KOPT-K1 (cell line): ENCODE measurements at regions not wholly inside any gene's neighbourhood (a gene's known extent, or its start where the extent isn't known, plus 50 kb on each side); places are given as distances from the start of the nearest gene placed in this dataset.

ENCODE experiments used
- H3K27ac ChIP-seq: fragments of 200-600 bp; sonication (generic); 2 replicates; pipeline ENCODE4 v1.5.1; 2016; ENCODE audit warnings: antibody characterized with exemption, mild to moderate bottlenecking, low read depth, low read length; ENCODE audit not compliant: poor library complexity, severe bottlenecking
- H3K36me3 ChIP-seq: fragments of 200-600 bp; sonication (generic); 2 replicates; pipeline ENCODE4 v1.5.1; 2017; ENCODE audit warnings: antibody characterized with exemption, mild to moderate bottlenecking, low read length, moderate library complexity; ENCODE audit not compliant: insufficient read depth
- H3K9me3 ChIP-seq: fragments of 200-600 bp; sonication (generic); 2 replicates; pipeline ENCODE4 v1.5.1; 2017; ENCODE audit warnings: antibody characterized with exemption, low read length, mild to moderate bottlenecking; ENCODE audit not compliant: insufficient read depth, poor library complexity, severe bottlenecking

DNA sequence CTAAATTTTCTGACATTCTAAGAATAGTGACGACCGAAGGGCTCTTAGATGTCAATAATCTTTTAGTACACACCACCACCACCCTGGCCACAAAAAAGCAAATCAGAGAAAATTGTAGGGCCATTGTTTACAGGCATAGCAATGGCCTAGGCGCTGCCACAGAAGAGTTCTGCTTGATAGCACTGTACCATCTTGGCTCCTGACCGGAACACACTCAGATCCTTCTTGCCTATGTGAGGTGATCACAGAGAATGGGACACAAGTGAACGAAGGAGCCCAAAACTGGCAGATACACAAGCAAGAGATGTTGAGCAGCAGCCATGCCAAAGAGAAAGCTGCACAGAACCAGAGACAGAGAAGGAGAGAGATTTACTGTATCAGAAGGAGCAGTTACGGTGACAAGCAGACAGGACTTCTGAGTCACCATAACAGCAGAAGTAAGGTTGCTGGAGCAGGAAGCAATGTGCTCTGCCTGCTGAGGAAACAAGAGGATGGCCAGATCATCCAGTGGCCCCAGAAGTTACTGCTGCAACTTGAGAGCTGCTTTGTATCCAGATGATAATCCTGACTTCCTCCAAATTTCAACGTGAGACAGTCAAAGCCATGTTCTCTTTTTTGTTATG lies 105.2 kb downstream of the SLITRK6 start:
- no peaks in the 10 kb centered on the region for H3K36me3 ChIP-seq
- no peaks in the 10 kb centered on the region for H3K9me3 ChIP-seq
- H3K27ac ChIP-seq: no peak overlapping the region

DNA sequence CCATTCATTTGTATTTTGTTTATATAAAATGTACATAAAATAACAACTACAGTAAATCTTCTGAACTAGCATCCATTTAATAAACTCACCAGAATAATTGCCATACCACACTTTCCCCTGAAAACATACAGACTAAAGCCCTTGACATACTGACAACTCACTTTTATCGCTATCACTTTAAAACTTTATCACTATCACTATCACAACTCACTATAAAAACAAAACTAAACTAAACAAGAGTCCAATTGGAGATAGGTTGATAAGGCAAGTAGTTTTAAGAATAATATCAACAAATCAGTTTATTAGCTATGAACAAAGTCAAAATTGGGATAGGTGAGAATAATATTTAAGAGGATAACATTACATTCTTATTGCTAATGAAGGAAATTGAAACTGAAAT lies 108.9 kb downstream of the SLITRK6 start:
- no peak overlapping the region for H3K27ac ChIP-seq
- H3K36me3 ChIP-seq: no peaks in the 10 kb centered on the region
- no peaks in the 10 kb centered on the region for H3K9me3 ChIP-seq

DNA sequence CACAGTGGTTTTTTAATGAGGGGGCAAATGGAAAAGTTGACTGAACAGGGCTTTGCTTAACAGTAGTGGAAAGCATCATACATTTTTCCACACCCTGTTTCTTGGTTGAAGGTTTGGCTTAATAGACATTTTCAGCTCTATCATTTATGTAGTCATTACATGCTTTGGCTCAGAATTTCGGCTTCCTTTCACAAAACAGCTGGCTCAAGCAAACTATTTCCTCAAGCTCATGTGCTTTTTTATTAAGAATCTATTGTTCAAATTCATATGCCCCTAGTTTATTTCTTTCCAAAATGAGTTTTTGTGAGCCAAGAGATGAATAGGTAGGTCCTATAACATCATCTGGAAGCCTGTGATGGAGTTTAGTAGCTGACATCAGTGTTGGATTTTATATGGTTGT lies 113.8 kb downstream of the SLITRK6 start:
- no peak overlapping the region for H3K27ac ChIP-seq
- H3K36me3 ChIP-seq: no peaks in the 10 kb centered on the region
- H3K9me3 ChIP-seq: no peaks in the 10 kb centered on the region

DNA sequence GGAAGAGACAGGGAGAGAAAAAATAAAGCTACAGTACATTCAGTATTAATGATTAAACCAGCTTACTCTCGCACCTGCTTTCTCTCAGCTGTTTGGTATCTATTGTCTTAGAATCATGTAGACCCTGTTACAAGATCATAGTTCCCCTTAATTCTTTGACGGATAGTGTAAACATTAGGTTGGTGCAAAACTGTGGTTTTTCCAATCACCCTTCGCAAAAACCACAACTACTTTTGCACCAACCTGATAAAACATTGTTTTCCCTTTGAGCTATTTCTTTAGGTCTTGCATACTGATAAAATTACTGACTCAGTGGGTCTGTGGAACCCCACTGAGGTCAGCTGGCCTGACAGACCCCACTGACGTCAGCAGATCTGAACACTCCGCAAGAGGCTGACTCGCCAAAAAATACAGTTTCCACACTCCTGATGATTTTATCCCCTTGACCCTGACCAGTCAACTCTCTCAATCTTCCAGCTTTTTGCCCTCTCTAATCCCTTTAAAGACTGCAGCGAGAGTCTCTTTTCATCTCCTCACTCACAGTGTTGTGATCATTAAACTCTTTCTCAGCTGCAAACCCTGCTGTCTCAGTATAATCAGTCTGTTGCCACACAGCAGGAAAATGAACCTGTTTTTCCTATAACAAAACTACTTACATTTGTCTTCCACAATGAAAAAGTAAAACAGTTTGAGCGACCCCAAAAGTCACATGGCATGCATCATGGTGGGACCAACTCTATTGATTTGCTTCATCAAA lies 123.9 kb downstream of the SLITRK6 start:
- Histone ChIP-seq H3K36me3 (no peaks in the 10 kb centered on the region), H3K27ac (no peak overlapping the region), H3K9me3 (peaks cover 18% of the 10 kb centered on the region)

DNA sequence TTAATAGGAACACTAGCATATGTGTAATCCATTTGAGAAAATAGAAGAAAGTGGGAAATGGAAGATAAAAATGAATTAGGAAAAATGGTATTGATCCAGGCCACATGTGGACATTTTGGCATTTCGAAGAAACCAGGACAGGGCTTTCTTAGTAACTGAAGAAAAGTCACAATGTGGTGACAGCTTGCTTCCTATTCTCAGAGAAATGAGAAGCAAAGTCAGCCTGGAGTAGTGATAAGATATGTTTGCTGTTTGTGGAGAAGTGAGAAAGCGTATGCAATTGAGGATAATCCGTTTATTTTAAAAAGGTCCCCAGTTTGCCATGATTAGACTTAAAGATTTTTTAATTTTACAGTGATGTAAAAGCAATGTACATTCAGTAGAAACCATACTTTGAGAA lies 127.9 kb downstream of the SLITRK6 start:
- Histone ChIP-seq H3K27ac (no peak overlapping the region), H3K36me3 (no peaks in the 10 kb centered on the region), H3K9me3 (peaks cover 11% of the 10 kb centered on the region)

DNA sequence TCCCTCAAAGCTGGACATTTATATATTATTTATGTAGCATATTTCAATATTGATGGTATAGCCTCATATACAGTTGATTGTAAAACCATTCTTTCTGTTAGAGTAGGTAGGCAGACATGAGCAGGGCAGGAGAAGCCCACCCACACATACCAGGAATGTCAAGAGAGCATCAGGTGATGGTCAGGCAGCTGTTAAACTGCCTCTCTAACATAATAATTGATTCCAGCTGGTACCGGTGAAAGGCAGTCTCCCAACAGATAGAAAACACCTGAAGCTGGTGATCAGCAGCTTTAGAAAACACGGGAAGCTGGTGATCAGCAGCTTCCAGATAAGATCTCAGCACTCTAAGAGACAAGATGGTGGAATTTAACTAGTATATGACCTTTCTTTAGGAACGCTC lies 132.9 kb downstream of the SLITRK6 start:
- no peaks in the 10 kb centered on the region for H3K36me3 ChIP-seq
- H3K27ac ChIP-seq: no peak overlapping the region
- no peaks in the 10 kb centered on the region for H3K9me3 ChIP-seq

DNA sequence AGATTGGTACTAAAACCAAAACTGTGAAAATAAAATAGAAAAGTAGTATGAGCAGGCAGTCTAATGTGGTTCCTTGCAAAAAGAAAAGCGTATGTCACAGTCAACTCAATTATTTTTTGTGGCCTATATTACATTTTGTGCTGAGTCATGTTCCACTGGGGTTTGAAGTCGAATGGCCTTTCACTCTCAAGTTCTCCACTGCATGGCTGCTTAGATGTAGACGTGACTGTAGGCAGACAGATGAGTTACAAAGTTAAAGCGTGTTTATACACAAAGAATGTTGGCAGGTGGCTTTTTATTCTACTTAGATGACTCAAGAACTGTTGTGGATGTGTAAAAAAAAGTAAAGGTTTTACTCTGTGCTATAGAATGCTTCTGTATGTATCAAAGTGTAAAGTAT lies 133.9 kb downstream of the SLITRK6 start:
- H3K9me3 ChIP-seq: no peaks in the 10 kb centered on the region
- no peak overlapping the region for H3K27ac ChIP-seq
- no peaks in the 10 kb centered on the region for H3K36me3 ChIP-seq

DNA sequence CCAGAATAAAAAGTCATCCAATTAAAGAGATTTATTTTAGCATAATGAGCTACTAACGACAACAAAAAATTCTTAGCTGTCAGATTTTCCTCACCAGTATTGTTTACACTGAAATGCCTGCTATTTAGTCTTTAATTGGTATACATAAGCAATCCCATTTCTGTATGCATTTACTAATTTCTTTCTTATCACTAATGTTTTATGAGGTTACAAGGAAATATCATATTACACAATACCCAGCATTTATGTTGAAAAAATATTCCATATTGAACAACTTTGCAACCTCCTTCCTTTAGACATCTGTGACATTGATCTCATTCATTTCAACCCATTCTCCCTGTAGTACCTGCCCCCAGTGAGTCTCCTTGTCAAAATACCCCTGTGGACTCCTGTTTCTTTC lies 135.4 kb downstream of the SLITRK6 start:
- no peak overlapping the region for H3K27ac ChIP-seq
- H3K36me3 ChIP-seq: no peaks in the 10 kb centered on the region
- H3K9me3 ChIP-seq: no peaks in the 10 kb centered on the region

DNA sequence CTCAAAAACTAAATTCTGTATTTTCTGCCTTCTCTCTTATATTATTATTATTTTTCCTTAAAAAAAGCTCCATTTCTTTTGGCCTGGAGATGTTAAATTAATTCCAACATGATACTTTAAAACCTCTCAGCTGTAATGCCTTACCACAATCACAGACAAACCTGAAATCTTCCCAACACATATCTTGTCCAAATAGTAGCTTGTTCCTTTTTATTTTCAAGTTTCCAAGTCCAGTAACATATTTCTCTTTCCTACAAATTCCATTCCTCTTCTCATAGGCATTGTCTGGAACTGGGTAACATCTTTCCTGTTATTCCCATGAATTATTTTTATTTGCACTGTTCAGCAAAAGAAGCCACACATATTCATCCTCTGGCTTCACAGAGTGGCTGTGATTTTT lies 137.0 kb downstream of the SLITRK6 start:
- Histone ChIP-seq H3K27ac (no peak overlapping the region), H3K9me3 (no peaks in the 10 kb centered on the region), H3K36me3 (no peaks in the 10 kb centered on the region)

DNA sequence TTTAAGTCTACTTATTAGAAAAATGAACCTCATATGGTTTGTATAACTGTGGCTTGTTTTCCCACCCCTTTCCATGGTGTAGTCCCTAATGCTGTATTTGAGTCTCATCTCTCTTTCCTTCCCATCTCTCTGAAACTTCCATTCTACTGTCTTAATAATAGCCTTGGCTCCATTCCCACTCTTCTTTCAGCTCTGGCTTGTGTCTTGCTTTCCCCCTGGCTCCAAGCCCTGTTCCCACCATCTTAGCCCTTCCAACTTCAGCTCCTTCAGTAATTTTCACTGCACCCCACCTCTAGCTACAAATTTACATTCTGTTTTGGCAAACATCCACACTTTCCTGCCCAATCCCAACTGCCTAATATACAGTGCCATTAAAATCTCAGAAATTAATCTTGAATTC lies 137.5 kb downstream of the SLITRK6 start:
- Histone ChIP-seq H3K9me3 (no peaks in the 10 kb centered on the region), H3K27ac (no peak overlapping the region), H3K36me3 (no peaks in the 10 kb centered on the region)

DNA sequence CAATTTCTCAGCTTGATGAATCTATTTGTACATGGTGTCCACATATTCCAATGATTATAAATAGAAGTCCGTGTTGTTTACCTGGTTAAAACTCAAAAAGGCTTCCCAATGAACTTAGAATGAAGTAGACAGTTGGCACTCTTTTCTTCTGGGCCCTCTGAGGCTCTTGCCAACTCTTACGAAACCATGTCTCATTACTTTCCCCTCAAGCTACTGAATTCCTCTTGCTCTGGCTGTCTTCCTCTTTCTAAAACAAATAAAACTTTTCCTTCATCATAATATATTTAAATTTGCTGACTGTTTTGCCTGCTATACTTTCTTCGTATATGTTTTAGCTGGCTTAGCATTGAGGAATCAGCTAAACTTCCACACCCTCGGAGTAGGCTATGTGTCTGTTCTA lies 139.7 kb downstream of the SLITRK6 start:
- Histone ChIP-seq H3K36me3 (no peaks in the 10 kb centered on the region), H3K27ac (no peak overlapping the region), H3K9me3 (no peaks in the 10 kb centered on the region)

DNA sequence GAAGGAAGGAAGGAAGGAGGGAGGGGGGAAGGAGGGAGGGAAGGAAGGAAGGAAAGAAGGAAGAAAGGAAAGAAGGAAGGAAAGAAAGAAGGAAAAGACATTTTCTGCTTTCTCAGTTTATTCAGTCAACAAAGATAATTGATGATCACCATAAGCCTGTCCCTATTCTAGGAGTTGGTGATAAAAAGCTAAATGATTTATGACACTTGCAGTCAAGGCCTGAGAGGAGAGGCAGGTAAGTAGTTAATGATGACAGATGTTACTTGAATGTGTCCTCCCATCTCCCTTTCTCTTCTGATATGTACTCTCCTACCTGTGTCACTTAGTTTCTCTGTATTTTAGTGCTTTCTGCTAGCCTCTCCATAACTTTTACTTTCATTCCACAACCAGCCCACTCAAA lies 141.3 kb downstream of the SLITRK6 start:
- H3K27ac ChIP-seq: no peak overlapping the region
- no peaks in the 10 kb centered on the region for H3K9me3 ChIP-seq
- no peaks in the 10 kb centered on the region for H3K36me3 ChIP-seq

DNA sequence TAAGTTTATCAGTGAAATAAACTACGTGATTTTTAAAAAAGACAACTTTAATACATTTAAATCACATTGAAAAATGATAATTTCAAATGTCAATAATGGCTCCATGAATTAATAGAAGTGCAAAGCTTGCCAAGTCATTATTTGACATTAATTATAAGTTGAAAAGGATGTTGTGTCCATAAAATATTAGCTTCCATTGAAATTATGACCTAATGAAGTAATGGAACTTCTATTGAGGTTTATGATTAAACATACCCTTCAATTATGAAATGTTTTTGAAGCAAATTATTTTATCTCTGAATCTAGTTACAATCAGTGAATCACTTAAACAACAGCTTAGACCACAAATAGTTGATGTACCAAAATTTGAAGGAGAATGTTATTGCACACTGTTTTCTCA lies 144.2 kb downstream of the SLITRK6 start:
- Histone ChIP-seq H3K9me3 (no peaks in the 10 kb centered on the region), H3K27ac (no peak overlapping the region), H3K36me3 (no peaks in the 10 kb centered on the region)

DNA sequence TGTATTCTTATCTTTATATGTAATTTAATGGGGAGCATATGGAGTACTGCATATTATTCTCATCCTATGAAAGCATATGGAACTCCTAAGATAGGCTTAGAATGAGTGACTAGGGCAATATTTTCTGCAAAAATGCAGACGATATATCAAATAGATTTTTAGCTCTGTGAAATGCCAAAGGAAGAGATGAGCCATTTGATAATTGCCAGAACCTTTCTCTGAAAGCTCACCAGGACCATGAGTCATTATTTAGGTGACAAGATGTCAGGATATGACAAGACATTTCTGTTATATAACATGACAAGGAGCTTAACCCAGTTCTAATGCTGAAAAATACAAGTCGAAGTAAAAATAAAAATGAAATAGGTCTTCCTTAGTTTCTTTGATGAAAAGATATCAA lies 145.0 kb downstream of the SLITRK6 start:
- Histone ChIP-seq H3K36me3 (no peaks in the 10 kb centered on the region), H3K27ac (no peak overlapping the region), H3K9me3 (no peaks in the 10 kb centered on the region)

DNA sequence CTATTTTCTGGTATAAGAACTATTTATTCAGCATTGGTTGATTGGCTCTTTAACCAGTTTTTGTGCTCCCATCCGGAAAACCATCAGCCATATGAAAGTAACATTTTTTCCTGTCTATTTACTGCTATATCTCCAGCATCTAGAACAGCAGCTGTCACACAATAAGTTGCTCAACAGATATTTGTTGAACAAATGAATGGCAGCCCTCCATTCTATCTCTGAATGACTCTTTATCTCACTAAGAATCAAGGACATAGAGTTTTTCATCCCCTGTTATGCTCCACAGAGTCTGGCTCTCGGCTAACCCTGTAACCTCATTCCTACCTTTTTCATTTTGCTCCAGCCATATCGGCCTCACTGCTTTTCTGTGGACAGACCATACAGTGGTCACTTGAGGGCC lies 145.5 kb downstream of the SLITRK6 start:
- Histone ChIP-seq H3K9me3 (no peaks in the 10 kb centered on the region), H3K36me3 (no peaks in the 10 kb centered on the region), H3K27ac (no peak overlapping the region)

DNA sequence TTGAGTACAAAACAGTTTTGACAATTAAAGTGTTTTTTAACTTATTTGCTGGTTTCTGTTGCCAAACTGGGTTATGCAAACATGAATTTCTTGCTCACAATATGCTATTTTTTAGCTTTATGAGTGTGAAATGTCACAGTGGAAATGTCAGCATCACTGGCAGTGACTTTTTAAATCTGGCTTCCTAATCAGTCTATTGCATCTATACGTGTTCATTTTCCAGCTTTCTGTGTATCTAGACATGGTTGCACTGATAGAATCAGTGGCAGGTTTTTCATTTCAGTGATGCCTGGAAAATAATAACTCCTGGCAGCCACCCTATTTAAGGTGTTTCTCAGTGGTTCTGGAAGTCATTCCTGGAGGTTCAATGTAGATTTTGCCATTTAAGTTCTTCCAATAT lies 146.7 kb downstream of the SLITRK6 start:
- Histone ChIP-seq H3K27ac (no peak overlapping the region), H3K9me3 (no peaks in the 10 kb centered on the region), H3K36me3 (no peaks in the 10 kb centered on the region)
